ENCODE measurements at regions not wholly inside any gene's neighbourhood (a gene's known extent, or its start where the extent isn't known, plus 50 kb on each side); places are given as distances from the start of the nearest gene placed in this dataset.
"Not testable (repeated sequence)": the region's sequence is repeated elsewhere in the genome, so short reads cannot be mapped to it uniquely, and the experiment has no call there.

DNA sequence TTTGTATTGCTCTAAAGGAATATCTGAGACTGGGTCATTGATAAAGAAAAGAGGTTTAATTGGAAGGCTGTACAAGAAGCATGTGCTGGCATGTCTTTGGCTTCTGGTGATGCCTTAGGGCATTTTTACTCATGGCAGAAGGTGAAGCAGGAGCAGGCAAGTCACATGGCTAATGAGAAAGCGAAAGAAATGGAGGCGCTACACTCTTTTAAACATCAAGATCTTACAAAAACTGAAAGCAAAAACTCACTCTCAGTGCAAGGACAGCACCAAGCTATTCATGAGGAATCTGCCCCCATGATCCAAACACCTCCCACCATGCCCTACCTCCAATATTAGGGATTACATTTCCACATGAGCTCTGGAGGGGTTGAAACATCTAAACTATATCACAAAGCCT, 1458.8 kb upstream of the ACO1 start:
- Histone ChIP-seq H3K4me3 (no peak overlapping the region), H3K4me1 (no peaks in the 10 kb centered on the region), H3K27ac (replicated peaks in 1 of 4) (no peak overlapping the region), H3K9me3 (no peaks in the 10 kb centered on the region), H3K36me3 (no peaks in the 10 kb centered on the region), H3K27me3 (no peaks in the 10 kb centered on the region)
- WGBS = 92% methylated on average over 2 of the region's 2 CpGs
- TF ChIP-seq POLR2A (IDR thresholded peaks at IDR 0.05; ENCODE audit: low read depth) (no peak), EP300 (IDR thresholded peaks at IDR 0.05) (no peak), POLR2AphosphoS5 (IDR thresholded peaks at IDR 0.05) (no peak)
- TF ChIP-seq, protein P1, sequence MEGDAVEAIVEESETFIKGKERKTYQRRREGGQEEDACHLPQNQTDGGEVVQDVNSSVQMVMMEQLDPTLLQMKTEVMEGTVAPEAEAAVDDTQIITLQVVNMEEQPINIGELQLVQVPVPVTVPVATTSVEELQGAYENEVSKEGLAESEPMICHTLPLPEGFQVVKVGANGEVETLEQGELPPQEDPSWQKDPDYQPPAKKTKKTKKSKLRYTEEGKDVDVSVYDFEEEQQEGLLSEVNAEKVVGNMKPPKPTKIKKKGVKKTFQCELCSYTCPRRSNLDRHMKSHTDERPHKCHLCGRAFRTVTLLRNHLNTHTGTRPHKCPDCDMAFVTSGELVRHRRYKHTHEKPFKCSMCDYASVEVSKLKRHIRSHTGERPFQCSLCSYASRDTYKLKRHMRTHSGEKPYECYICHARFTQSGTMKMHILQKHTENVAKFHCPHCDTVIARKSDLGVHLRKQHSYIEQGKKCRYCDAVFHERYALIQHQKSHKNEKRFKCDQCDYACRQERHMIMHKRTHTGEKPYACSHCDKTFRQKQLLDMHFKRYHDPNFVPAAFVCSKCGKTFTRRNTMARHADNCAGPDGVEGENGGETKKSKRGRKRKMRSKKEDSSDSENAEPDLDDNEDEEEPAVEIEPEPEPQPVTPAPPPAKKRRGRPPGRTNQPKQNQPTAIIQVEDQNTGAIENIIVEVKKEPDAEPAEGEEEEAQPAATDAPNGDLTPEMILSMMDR (IDR thresholded peaks at IDR 0.05) = no peak
- intact Hi-C loops (cut with DNase I) = no loop called here
- no peak for DNase-seq (ENCODE audit: extremely low spot score)

GRCh38 chr9:30928045-30928444, 1456.4 kb upstream of the ACO1 start:
- no peaks in the 10 kb centered on the region for H3K36me3 ChIP-seq
- no peak overlapping the region for H3K4me3 ChIP-seq
- no peaks in the 10 kb centered on the region for H3K27me3 ChIP-seq
- DNase-seq (ENCODE audit: extremely low spot score) = no peak
- 55% methylated on average over 4 of the region's 4 CpGs for WGBS
- H3K4me1 ChIP-seq = no peaks in the 10 kb centered on the region
- H3K27ac ChIP-seq (replicated peaks in 1 of 4) = no peak overlapping the region
- intact Hi-C loops (cut with DNase I) = no loop called here
- TF ChIP-seq POLR2A (IDR thresholded peaks at IDR 0.05; ENCODE audit: low read depth) = no peak
- TF ChIP-seq, protein P1 (IDR thresholded peaks at IDR 0.05) = no peak
- no peak for TF ChIP-seq POLR2AphosphoS5 (IDR thresholded peaks at IDR 0.05)
- no peak for TF ChIP-seq EP300 (IDR thresholded peaks at IDR 0.05)
- H3K9me3 ChIP-seq = no peaks in the 10 kb centered on the region

DNA sequence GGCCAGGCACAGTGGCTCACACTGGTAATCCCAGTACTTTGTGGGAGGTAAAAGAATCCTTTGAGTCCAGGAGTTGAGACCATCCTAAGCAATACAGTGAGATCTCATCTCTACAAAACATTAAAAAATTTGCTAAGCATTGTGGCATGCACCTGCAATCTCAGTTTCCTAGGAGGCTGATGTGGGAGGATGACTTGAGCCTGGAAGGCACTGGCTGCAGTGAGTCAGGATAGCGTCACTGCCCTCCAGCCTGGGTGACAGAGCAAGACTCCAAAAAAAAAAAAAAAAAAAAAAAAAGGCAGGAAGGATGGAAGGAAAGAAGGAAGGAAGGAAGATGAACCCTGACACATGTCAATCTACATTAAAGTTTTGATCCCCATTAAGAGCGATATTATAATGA, 1452.2 kb upstream of the ACO1 start:
- Histone ChIP-seq H3K9me3 (no peaks in the 10 kb centered on the region), H3K36me3 (no peaks in the 10 kb centered on the region), H3K4me3 (no peak overlapping the region), H3K27me3 (no peaks in the 10 kb centered on the region), H3K4me1 (no peaks in the 10 kb centered on the region), H3K27ac (replicated peaks in 1 of 4) (no peak overlapping the region)
- no peak for DNase-seq (ENCODE audit: extremely low spot score)
- intact Hi-C loops (cut with DNase I) = no loop called here
- 81% methylated on average over 2 of the region's 2 CpGs for WGBS
- TF ChIP-seq POLR2A (IDR thresholded peaks at IDR 0.05; ENCODE audit: low read depth) (no peak), EP300 (IDR thresholded peaks at IDR 0.05) (no peak)

GRCh38 chr9:30935730-30936129, 1448.7 kb upstream of the ACO1 start:
- intact Hi-C loops (cut with DNase I) = no loop called here
- H3K4me3 ChIP-seq = no peak overlapping the region
- no peak for DNase-seq (ENCODE audit: extremely low spot score)
- no peaks in the 10 kb centered on the region for H3K9me3 ChIP-seq
- TF ChIP-seq POLR2AphosphoS5 (IDR thresholded peaks at IDR 0.05) (no peak), EP300 (IDR thresholded peaks at IDR 0.05) (no peak), POLR2A (IDR thresholded peaks at IDR 0.05; ENCODE audit: low read depth) (no peak)
- TF ChIP-seq, protein P1 (IDR thresholded peaks at IDR 0.05) = no peak
- H3K27ac ChIP-seq (replicated peaks in 1 of 4) = no peak overlapping the region
- H3K4me1 ChIP-seq = no peaks in the 10 kb centered on the region
- no peaks in the 10 kb centered on the region for H3K36me3 ChIP-seq
- no peaks in the 10 kb centered on the region for H3K27me3 ChIP-seq

GRCh38 chr9:30937106-30937505, 1447.3 kb upstream of the ACO1 start:
- Histone ChIP-seq H3K36me3 (no peaks in the 10 kb centered on the region), H3K4me1 (no peaks in the 10 kb centered on the region), H3K27me3 (no peaks in the 10 kb centered on the region), H3K4me3 (no peak overlapping the region), H3K9me3 (no peaks in the 10 kb centered on the region), H3K27ac (replicated peaks in 1 of 4) (no peak overlapping the region)
- TF ChIP-seq POLR2A (IDR thresholded peaks at IDR 0.05; ENCODE audit: low read depth) (no peak), POLR2AphosphoS5 (IDR thresholded peaks at IDR 0.05) (no peak), EP300 (IDR thresholded peaks at IDR 0.05) (no peak)
- TF ChIP-seq, protein P1 (IDR thresholded peaks at IDR 0.05) = no peak
- no peak for DNase-seq (ENCODE audit: extremely low spot score)
- intact Hi-C loops (cut with DNase I) = no loop called here
- WGBS = 88% methylated on average over 4 of the region's 4 CpGs

GRCh38 chr9:30942852-30943251, 1441.6 kb upstream of the ACO1 start:
- H3K27ac ChIP-seq (replicated peaks in 1 of 4); H3K4me1 ChIP-seq; intact Hi-C loops (cut with DNase I); H3K4me3 ChIP-seq; H3K36me3 ChIP-seq; H3K9me3 ChIP-seq; DNase-seq (ENCODE audit: extremely low spot score); H3K27me3 ChIP-seq: not testable (repeated sequence)
- WGBS = 89% methylated on average over 2 of the region's 2 CpGs

Data from esophagus muscularis mucosa (tissue), 4 donors.